Panc1 (cell line): ENCODE measurements at regions not wholly inside any gene's neighbourhood (a gene's known extent, or its start where the extent isn't known, plus 50 kb on each side); places are given as distances from the start of the nearest gene placed in this dataset.

Source experiments
- POLR2AphosphoS5 ChIP-seq: IDR thresholded peaks from 2 replicates; pipeline ENCODE4 v1.6.1; 2012; ENCODE audit warnings: mild to moderate bottlenecking, low read depth, low read length, moderate library complexity
- SIN3A ChIP-seq: IDR thresholded peaks from 2 replicates; pipeline ENCODE4 v1.6.1; 2012; ENCODE audit warnings: low read depth, mild to moderate bottlenecking, low read length, moderate library complexity, borderline replicate concordance; ENCODE audit not compliant: insufficient read depth
- TCF7L2 ChIP-seq: IDR thresholded peaks from 2 replicates; pipeline ENCODE4 v1.6.1; 2011; ENCODE audit warnings: mild to moderate bottlenecking, low read depth, low read length, inconsistent platforms
- TF ChIP-seq, protein P1 (sequence below): fragments of 450-650 bp; IDR thresholded peaks from 2 replicates; pipeline ENCODE4 v1.5.1; 2017; ENCODE audit warnings: mild to moderate bottlenecking

GRCh38 chr7:68324621-68325020, 1273.7 kb upstream of the AUTS2 start:
- TF ChIP-seq, protein P1, sequence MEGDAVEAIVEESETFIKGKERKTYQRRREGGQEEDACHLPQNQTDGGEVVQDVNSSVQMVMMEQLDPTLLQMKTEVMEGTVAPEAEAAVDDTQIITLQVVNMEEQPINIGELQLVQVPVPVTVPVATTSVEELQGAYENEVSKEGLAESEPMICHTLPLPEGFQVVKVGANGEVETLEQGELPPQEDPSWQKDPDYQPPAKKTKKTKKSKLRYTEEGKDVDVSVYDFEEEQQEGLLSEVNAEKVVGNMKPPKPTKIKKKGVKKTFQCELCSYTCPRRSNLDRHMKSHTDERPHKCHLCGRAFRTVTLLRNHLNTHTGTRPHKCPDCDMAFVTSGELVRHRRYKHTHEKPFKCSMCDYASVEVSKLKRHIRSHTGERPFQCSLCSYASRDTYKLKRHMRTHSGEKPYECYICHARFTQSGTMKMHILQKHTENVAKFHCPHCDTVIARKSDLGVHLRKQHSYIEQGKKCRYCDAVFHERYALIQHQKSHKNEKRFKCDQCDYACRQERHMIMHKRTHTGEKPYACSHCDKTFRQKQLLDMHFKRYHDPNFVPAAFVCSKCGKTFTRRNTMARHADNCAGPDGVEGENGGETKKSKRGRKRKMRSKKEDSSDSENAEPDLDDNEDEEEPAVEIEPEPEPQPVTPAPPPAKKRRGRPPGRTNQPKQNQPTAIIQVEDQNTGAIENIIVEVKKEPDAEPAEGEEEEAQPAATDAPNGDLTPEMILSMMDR, result no peak
- TF ChIP-seq POLR2AphosphoS5 (no peak), SIN3A (no peak), TCF7L2 (no peak)
